SK-N-SH (cell line): ENCODE measurements at regions not wholly inside any gene's neighbourhood (a gene's known extent, or its start where the extent isn't known, plus 50 kb on each side); places are given as distances from the start of the nearest gene placed in this dataset.

Experiments used
- CTCF ChIP-seq: fragments of 200-600 bp; sonication (generic); IDR thresholded peaks from 2 replicates; pipeline ENCODE4 v1.6.1; 2017; ENCODE audit warnings: antibody characterized with exemption, mild to moderate bottlenecking, moderate library complexity
- SIN3A ChIP-seq: IDR thresholded peaks from 2 replicates; pipeline ENCODE4 v1.6.1; 2012; ENCODE audit warnings: low read depth, mild to moderate bottlenecking, low read length, moderate library complexity, borderline replicate concordance
- TCF12 ChIP-seq: IDR thresholded peaks from 2 replicates; pipeline ENCODE4 v1.4.0; 2012

DNA sequence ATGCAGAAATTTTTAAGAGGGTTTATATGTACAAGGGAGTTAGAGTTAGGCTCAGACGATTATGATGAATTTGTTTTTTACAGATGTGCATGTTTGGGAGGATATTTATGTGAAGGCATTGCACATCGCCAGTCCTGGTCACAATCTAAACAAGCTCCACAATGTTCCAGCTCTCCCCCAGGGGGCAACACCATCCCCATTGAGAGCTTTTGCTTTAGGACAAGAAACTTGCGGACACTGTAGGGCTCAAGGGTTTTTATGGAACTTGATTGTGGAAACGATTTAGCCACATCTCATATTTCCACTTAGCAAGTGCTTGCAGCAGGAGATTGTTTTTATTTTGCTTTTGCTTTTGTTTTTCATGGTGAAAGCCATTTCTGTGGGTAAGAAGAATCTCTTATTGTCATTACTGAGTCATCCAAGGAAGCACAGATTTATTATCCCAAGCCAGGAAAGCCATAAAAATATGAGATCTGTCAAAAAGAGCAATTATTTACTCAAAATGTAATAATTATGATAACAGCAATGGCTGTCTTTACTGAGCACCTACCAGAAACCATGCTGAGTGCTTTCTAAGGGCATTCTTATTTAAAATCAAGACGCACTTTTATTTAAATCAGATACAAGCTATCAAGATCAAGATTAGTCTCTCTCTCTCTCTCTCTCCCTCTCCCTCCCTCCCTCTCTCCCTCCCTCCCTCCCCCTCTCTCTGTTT, 276.7 kb upstream of the SRRM4 start:
- TF ChIP-seq CTCF, result no peak
- TF ChIP-seq TCF12, result no peak
- no peak for TF ChIP-seq SIN3A
